CD14-positive monocyte (primary cell): ENCODE measurements at regions not wholly inside any gene's neighbourhood (a gene's known extent, or its start where the extent isn't known, plus 50 kb on each side); places are given as distances from the start of the nearest gene placed in this dataset.

ENCODE experiments used
- DNase-seq, 3 donors: peaks; one replicate each; pipeline ENCODE4 v3.0.0-alpha.2; 2011 to 2022
- H2AFZ ChIP-seq: 2 replicates; pipeline ENCODE4 v1.6.0; 2012; ENCODE audit warnings: mild to moderate bottlenecking, low read depth, low read length, inconsistent platforms; ENCODE audit not compliant: insufficient read depth, poor library complexity, severe bottlenecking
- H3K27ac ChIP-seq, 2 donors: 1 replicate in 1 of 2; 2 replicates in 1 of 2; pipeline ENCODE4 v1.5.1; 2012 to 2013; ENCODE audit warnings: low read length in 2 of 2, control low read depth in 1 of 2, inconsistent platforms in 1 of 2, low read depth in 1 of 2, mild to moderate bottlenecking in 1 of 2
- H3K27me3 ChIP-seq, 2 donors: one replicate each; pipeline versions ENCODE4 v1.6.0 to v1.6.1; 2011 to 2013; ENCODE audit warnings: low read length in 2 of 2; ENCODE audit not compliant: control insufficient read depth in 2 of 2, insufficient read depth in 2 of 2
- H3K36me3 ChIP-seq, 2 donors: replicated peaks in 1 of 2; 1 replicate in 1 of 2; 2 replicates in 1 of 2; pipeline versions ENCODE4 v1.5.1 to v1.6.1; 2012 to 2013; ENCODE audit warnings: low read length in 2 of 2, control low read depth in 1 of 2, inconsistent platforms in 1 of 2, mild to moderate bottlenecking in 1 of 2; ENCODE audit not compliant: insufficient read depth in 2 of 2, control insufficient read depth in 1 of 2
- H3K4me1 ChIP-seq, 2 donors: 1 replicate in 1 of 2; 2 replicates in 1 of 2; pipeline versions ENCODE4 v1.5.1 to v1.6.1; 2012 to 2013; ENCODE audit warnings: low read length in 2 of 2, control low read depth in 1 of 2, inconsistent platforms in 1 of 2, mild to moderate bottlenecking in 1 of 2, moderate library complexity in 1 of 2; ENCODE audit not compliant: insufficient read depth in 2 of 2, control insufficient read depth in 1 of 2
- H3K4me2 ChIP-seq: replicated peaks from 2 replicates; pipeline ENCODE3; 2012; ENCODE audit warnings: low read length, moderate library complexity, mild to moderate bottlenecking; ENCODE audit not compliant: poor library complexity, severe bottlenecking; ENCODE audit errors: extremely low read depth
- H3K4me3 ChIP-seq, 3 experiments: fragments of 200-600 bp in 1 of 3; sonication (generic) in 1 of 3; replicated peaks in 1 of 3; 1 replicate in 2 of 3; 2 replicates in 1 of 3; pipeline ENCODE4 v1.5.1; 2011 to 2013; ENCODE audit warnings: low read length in 3 of 3, mild to moderate bottlenecking in 3 of 3, control low read depth in 2 of 3, low read depth in 2 of 3, inconsistent platforms in 1 of 3, moderate library complexity in 1 of 3
- H3K79me2 ChIP-seq: 2 replicates; pipeline ENCODE4 v1.6.0; 2012; ENCODE audit warnings: mild to moderate bottlenecking, control low read depth, inconsistent platforms, low read length, moderate library complexity; ENCODE audit not compliant: insufficient read depth
- H3K9ac ChIP-seq: 2 replicates; pipeline ENCODE4 v1.6.0; 2017; ENCODE audit warnings: low read length, mild to moderate bottlenecking; ENCODE audit not compliant: insufficient read depth, poor library complexity, severe bottlenecking
- H3K9me3 ChIP-seq, 2 donors: replicated peaks in 1 of 2; 1 replicate in 1 of 2; 2 replicates in 1 of 2; pipeline versions ENCODE4 v1.5.1 to v1.6.1; 2012 to 2013; ENCODE audit warnings: low read length in 2 of 2, control low read depth in 1 of 2; ENCODE audit not compliant: control insufficient read depth in 1 of 2, insufficient read depth in 1 of 2
- H4K20me1 ChIP-seq: 2 replicates; pipeline ENCODE4 v1.6.0; 2012; ENCODE audit warnings: mild to moderate bottlenecking, low read length, control low read depth, moderate library complexity; ENCODE audit not compliant: insufficient read depth
- H3K27ac Mint-ChIP-seq, 7 donors: one replicate each; pipeline ENCODE4 v1.8.0; 2020; ENCODE audit warnings: mild to moderate bottlenecking in 7 of 7, mixed read lengths in 7 of 7, moderate library complexity in 6 of 7, inconsistent platforms in 2 of 7
- H3K27me3 Mint-ChIP-seq, 3 donors: one replicate each; pipeline ENCODE4 v1.8.0; 2021 to 2022; ENCODE audit warnings: low read depth in 3 of 3, mild to moderate bottlenecking in 3 of 3, mixed read lengths in 3 of 3, moderate library complexity in 3 of 3, inconsistent platforms in 1 of 3
- H3K36me3 Mint-ChIP-seq, 2 donors: one replicate each; pipeline ENCODE4 v1.8.0; 2020; ENCODE audit warnings: mixed read lengths in 2 of 2, inconsistent platforms in 1 of 2, mild to moderate bottlenecking in 1 of 2
- H3K4me1 Mint-ChIP-seq: one replicate; pipeline ENCODE4 v1.8.0; 2020; ENCODE audit warnings: mild to moderate bottlenecking, mixed read lengths
- H3K4me3 Mint-ChIP-seq, 2 donors: one replicate each; pipeline ENCODE4 v1.8.0; 2020; ENCODE audit warnings: mild to moderate bottlenecking in 2 of 2, mixed read lengths in 2 of 2, moderate library complexity in 1 of 2
- H3K9me3 Mint-ChIP-seq, 7 donors: one replicate each; pipeline ENCODE4 v1.8.0; 2020 to 2022; ENCODE audit warnings: mixed read lengths in 7 of 7, mild to moderate bottlenecking in 6 of 7, moderate library complexity in 6 of 7, inconsistent platforms in 2 of 7
- WGBS: methylation state at CpG from one replicate; pipeline ENCODE4 v1.1.5; 2013; ENCODE audit warnings: missing lambda C conversion rate; ENCODE audit not compliant: insufficient coverage; 5-methylcytosine and 5-hydroxymethylcytosine counted together
- intact Hi-C, 2 donors: fragments of 100-400 bp; cut with micrococcal nuclease; formaldehyde crosslinking; loops; one replicate each; pipeline versions ENCODE4 v1.15.0 to v1.15.1; 2023
- TF ChIP-seq, protein P1 (sequence below): fragments of 200-600 bp; IDR thresholded peaks from one replicate; pipeline ENCODE4 v1.8.0; 2022; ENCODE audit warnings: antibody characterized with exemption, mild to moderate bottlenecking

DNA sequence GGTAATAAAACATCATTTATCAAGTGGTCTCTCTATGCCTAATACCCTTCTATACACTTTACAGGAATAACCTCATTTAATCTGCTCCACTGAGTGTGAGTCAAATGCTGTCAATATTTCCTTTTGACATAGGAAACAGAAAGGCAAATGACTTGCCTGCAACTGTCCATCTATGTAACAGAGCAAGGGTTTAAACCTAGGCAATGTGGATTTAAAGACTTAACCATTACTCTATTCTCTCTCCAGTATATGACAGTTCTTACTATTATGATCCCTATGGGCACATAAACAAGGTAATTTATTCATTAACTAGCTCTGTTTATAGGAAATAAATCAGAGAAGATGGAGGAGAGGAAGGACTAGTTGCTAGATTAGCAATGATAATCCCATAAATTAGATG is 70.6 kb downstream of the FSCB start:
- Mint-ChIP-seq H3K4me3 (no peak overlapping the region), H3K4me1 (no peaks in the 10 kb centered on the region), H3K36me3 (no peaks in the 10 kb centered on the region)

DNA sequence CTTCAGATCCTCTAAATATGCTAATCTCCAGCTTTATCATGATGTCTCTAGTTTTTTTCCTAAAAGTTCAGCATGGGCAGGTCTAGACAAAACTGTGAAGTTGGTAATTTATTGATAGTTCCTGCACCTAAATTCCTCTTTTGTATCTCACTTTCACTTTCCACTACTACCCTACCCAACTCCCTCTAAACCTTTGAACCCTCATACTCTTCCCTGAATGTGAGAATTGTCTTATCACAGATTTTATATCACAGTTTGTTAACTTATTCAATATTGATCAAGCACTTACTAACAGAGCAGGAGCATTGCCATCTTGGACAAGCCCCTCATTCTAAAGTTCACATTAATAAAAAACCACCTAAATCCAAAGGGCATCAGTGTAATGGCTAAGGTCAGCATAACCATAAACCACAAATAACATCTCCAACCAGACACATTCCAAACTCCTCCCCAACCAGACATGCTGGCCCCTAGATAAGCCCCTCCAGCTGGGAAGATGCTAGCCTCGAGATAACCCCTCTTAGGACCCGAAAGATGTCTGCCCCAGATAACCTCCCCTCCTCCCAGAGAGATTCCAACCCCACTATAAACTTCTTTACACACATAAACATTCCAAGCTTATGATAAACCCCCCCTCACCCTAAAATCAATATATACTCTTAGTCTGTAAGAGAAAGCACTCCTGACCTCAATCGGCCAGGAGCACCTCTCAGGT is 78.7 kb downstream of the FSCB start:
- TF ChIP-seq, protein P1, sequence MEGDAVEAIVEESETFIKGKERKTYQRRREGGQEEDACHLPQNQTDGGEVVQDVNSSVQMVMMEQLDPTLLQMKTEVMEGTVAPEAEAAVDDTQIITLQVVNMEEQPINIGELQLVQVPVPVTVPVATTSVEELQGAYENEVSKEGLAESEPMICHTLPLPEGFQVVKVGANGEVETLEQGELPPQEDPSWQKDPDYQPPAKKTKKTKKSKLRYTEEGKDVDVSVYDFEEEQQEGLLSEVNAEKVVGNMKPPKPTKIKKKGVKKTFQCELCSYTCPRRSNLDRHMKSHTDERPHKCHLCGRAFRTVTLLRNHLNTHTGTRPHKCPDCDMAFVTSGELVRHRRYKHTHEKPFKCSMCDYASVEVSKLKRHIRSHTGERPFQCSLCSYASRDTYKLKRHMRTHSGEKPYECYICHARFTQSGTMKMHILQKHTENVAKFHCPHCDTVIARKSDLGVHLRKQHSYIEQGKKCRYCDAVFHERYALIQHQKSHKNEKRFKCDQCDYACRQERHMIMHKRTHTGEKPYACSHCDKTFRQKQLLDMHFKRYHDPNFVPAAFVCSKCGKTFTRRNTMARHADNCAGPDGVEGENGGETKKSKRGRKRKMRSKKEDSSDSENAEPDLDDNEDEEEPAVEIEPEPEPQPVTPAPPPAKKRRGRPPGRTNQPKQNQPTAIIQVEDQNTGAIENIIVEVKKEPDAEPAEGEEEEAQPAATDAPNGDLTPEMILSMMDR = no peak
- intact Hi-C loops = no loop called here
- no peak for DNase-seq
- peaks cover 0 to 16% of the 10 kb centered on the region in 2 donors for H3K9me3 ChIP-seq
- no peak overlapping the region for H2AFZ ChIP-seq
- H3K9me3 Mint-ChIP-seq = peaks cover 4 to 15% (median 6%) of the 10 kb centered on the region in 7 donors
- no peak overlapping the region for H3K4me2 ChIP-seq
- no peaks in the 10 kb centered on the region for H3K4me1 Mint-ChIP-seq
- H3K79me2 ChIP-seq = no peaks in the 10 kb centered on the region
- no peaks in the 10 kb centered on the region for H3K36me3 ChIP-seq
- WGBS = 93% methylated on average over 2 of the region's 3 CpGs
- no peak overlapping the region for H3K4me3 ChIP-seq
- no peaks in the 10 kb centered on the region for H3K36me3 Mint-ChIP-seq
- no peaks in the 10 kb centered on the region for H3K27me3 ChIP-seq
- no peak overlapping the region for H3K27ac Mint-ChIP-seq
- no peak overlapping the region for H3K27ac ChIP-seq
- no peak overlapping the region for H3K4me3 Mint-ChIP-seq
- H3K4me1 ChIP-seq = no peaks in the 10 kb centered on the region
- H3K27me3 Mint-ChIP-seq = no peaks in the 10 kb centered on the region
- H3K9ac ChIP-seq = no peak overlapping the region
- no peaks in the 10 kb centered on the region for H4K20me1 ChIP-seq

More for the DNA sequence above, 70.6 kb downstream of the FSCB start:
- Histone ChIP-seq H3K27me3 (no peaks in the 10 kb centered on the region), H3K9me3 (no peaks in the 10 kb centered on the region), H3K27ac (no peak overlapping the region), H3K79me2 (no peaks in the 10 kb centered on the region), H4K20me1 (no peaks in the 10 kb centered on the region), H2AFZ (no peak overlapping the region), H3K4me3 (no peak overlapping the region), H3K9ac (no peak overlapping the region), H3K36me3 (no peaks in the 10 kb centered on the region), H3K4me1 (no peaks in the 10 kb centered on the region), H3K4me2 (no peak overlapping the region)
- H3K27me3 Mint-ChIP-seq = peaks cover 0 to 2% (median 0%) of the 10 kb centered on the region in 3 donors
- intact Hi-C loops = no loop called here
- no peak for DNase-seq
- H3K9me3 Mint-ChIP-seq = peaks cover 0 to 6% (median 2%) of the 10 kb centered on the region in 7 donors
- H3K27ac Mint-ChIP-seq = no peak overlapping the region
- TF ChIP-seq, protein P1 = no peak
